Ishikawa (cell line): ENCODE measurements at regions not wholly inside any gene's neighbourhood (a gene's known extent, or its start where the extent isn't known, plus 50 kb on each side); places are given as distances from the start of the nearest gene placed in this dataset.

ENCODE experiments used
- YY1 ChIP-seq: IDR thresholded peaks from 2 replicates; pipeline ENCODE4 v1.6.1; 2012; ENCODE audit warnings: low read depth
- ZBTB7A ChIP-seq: IDR thresholded peaks from 2 replicates; pipeline ENCODE4 v1.6.1; 2012; ENCODE audit warnings: low read depth

DNA sequence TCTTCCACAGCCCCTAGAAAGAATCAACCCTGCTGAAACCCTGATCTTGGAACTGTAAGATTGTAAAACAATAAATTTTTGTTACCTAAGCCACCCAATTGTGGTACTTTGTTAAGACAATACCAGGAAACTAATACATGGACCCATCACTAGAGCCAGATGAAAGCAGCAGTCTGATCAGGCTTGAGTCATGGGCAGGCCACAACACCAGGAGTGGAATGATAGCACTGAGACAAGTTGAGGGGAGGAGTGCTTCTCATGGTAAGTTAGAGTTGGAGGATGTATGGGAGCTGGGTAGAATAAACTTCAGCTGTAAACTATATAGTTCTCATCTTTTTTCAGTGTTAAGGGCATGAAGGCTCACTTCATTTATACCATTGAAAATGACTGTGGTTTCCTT is 164.4 kb upstream of the OR13F1 start:
- TF ChIP-seq YY1: no peak
- no peak for TF ChIP-seq ZBTB7A
